ENCODE measurements at regions not wholly inside any gene's neighbourhood (a gene's known extent, or its start where the extent isn't known, plus 50 kb on each side); places are given as distances from the start of the nearest gene placed in this dataset.

DNA sequence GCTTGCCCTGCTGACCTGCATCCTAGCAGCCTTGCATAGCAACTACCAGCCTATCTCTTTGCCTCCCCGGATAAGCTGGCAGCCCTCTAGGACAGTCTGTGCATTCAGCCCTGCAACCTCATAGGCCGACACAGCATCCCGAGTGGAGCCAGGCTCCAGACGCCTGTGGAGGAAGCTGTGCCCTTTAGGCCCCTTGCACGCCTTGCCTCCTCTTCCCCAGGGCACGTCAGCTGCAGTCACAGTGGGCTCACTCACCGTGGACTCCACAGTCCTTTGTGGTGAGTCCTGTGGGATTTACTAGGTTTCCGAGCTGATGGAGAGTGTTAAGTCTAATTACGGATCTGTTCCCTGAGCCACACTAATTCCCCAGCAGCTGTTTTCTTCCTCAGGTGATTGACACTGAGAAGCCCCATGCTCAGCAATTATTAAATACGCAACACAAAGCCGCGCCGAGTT lies 540.0 kb downstream of the TCERG1L start:
- Histone ChIP-seq H3K4me3 (ENCODE audit: low read length) (no peak overlapping the region), H3K4me1 (ENCODE audit: control insufficient read depth, insufficient read depth, low read length) (no peaks in the 10 kb centered on the region), H3K27ac (ENCODE audit: low read length) (no peak overlapping the region), H3K27me3 (ENCODE audit: control insufficient read depth, insufficient read depth, low read length) (peaks cover 4% of the 10 kb centered on the region), H3K36me3 (ENCODE audit: control insufficient read depth, insufficient read depth, low read length) (no peaks in the 10 kb centered on the region), H3K9me3 (ENCODE audit: control insufficient read depth, low read depth, low read length) (peaks cover 9% of the 10 kb centered on the region)
- WGBS (ENCODE audit: insufficient coverage, low lambda C conversion rate) = no CpG with 5 or more reads among the region's 13 CpGs
- DNase-seq = no peak

DNA sequence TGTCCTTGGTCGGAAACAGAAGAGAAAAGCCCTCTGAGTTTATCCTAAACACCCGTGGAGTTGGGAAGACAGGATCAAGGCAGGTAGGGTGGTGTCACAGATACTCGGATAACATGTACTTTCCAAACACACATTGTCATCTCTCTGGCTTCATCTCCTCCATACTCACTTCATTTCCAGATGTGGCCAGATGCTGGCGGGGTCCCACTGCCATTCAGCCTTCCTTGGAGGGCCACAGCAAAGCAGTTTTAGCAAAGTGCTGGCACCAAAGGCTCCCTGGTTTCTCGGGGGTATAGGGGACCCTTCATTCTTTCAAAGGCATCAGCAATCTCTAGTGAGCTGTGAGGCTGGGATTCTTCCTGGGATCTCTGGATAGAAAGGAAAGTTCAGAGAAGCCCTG lies 539.5 kb downstream of the TCERG1L start:
- Histone ChIP-seq H3K27ac (ENCODE audit: low read length) (no peak overlapping the region), H3K4me3 (ENCODE audit: low read length) (no peak overlapping the region), H3K4me1 (ENCODE audit: control insufficient read depth, insufficient read depth, low read length) (no peaks in the 10 kb centered on the region), H3K27me3 (ENCODE audit: control insufficient read depth, insufficient read depth, low read length) (peaks cover 4% of the 10 kb centered on the region), H3K9me3 (ENCODE audit: control insufficient read depth, low read depth, low read length) (peaks cover 7% of the 10 kb centered on the region), H3K36me3 (ENCODE audit: control insufficient read depth, insufficient read depth, low read length) (no peaks in the 10 kb centered on the region)
- DNase-seq = no peak
- WGBS (ENCODE audit: insufficient coverage, low lambda C conversion rate) = 63% methylated on average over 2 of the region's 5 CpGs

DNA sequence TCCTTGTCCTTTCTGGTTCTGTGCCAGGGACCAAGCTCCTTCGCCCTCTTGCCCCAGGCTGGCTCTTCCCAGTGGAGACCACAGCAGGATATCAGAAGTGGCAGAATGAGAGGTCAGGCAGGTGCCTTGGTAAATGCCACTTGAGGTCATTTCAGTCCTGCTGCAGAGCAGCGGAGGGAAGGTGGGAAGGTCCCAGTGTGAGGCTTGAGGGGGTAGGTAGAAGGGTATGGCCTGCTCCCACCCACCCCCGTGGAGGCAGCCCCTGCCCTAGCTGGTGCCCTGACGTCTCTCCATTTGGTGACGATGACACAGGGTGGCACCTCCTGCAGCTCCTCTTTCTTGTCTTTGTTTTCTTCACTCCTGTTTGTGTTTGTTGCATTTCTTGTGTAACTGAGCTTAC lies 538.8 kb downstream of the TCERG1L start:
- Histone ChIP-seq H3K27ac (ENCODE audit: low read length) (no peak overlapping the region), H3K36me3 (ENCODE audit: control insufficient read depth, insufficient read depth, low read length) (no peaks in the 10 kb centered on the region), H3K4me3 (ENCODE audit: low read length) (no peak overlapping the region), H3K4me1 (ENCODE audit: control insufficient read depth, insufficient read depth, low read length) (no peaks in the 10 kb centered on the region), H3K27me3 (ENCODE audit: control insufficient read depth, insufficient read depth, low read length) (peaks cover 4% of the 10 kb centered on the region), H3K9me3 (ENCODE audit: control insufficient read depth, low read depth, low read length) (peaks cover 2% of the 10 kb centered on the region)
- no CpG with 5 or more reads among the region's 5 CpGs for WGBS (ENCODE audit: insufficient coverage, low lambda C conversion rate)
- no peak for DNase-seq

DNA sequence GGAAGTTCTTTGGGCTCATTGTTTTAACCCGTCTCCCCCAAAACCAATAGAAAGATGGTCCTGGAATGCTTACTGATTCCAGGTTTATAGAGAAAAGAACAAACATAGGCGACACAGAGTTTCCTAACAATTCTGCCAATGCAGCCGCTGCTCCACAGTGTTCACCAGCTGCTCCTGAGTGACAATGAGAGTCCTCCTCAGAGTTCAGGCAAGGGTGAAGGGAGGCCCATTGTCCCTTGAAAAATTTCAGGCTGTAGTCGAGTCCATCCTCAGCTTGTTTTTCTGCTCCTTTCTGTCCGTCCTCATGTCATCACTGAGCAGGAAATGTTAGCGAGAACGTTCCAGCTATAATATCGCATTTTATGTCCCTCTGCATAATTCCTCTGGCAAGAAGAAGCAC lies 537.6 kb downstream of the TCERG1L start:
- WGBS (ENCODE audit: insufficient coverage, low lambda C conversion rate) = 75% methylated on average over 4 of the region's 8 CpGs
- Histone ChIP-seq H3K4me1 (ENCODE audit: control insufficient read depth, insufficient read depth, low read length) (no peaks in the 10 kb centered on the region), H3K36me3 (ENCODE audit: control insufficient read depth, insufficient read depth, low read length) (no peaks in the 10 kb centered on the region), H3K27me3 (ENCODE audit: control insufficient read depth, insufficient read depth, low read length) (peaks cover 4% of the 10 kb centered on the region), H3K4me3 (ENCODE audit: low read length) (no peak overlapping the region), H3K27ac (ENCODE audit: low read length) (no peak overlapping the region), H3K9me3 (ENCODE audit: control insufficient read depth, low read depth, low read length) (peaks cover 2% of the 10 kb centered on the region)
- no peak for DNase-seq

DNA sequence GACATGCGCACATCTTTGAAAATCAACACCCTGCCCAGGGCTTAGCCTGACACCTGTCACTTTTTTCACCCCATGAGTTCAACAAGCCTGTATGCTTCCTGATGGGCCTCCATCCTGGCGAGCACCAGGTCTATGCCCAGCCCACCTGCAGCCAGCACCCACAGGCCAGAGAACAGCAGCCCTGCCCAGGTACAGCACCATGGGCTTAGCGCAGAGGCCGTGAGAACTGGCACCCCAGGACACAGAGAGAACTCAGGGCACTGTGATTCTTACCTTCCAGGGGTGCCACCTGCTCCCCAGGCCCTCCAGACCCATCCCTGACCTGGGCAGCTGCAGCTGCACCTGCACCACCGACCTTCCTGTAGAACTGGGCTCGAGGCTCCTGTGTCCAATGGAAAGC lies 536.6 kb downstream of the TCERG1L start:
- no peaks in the 10 kb centered on the region for H3K4me1 ChIP-seq (ENCODE audit: control insufficient read depth, insufficient read depth, low read length)
- H3K36me3 ChIP-seq (ENCODE audit: control insufficient read depth, insufficient read depth, low read length) = no peaks in the 10 kb centered on the region
- no peak for DNase-seq
- H3K27me3 ChIP-seq (ENCODE audit: control insufficient read depth, insufficient read depth, low read length) = peaks cover 4% of the 10 kb centered on the region
- no peak overlapping the region for H3K4me3 ChIP-seq (ENCODE audit: low read length)
- WGBS (ENCODE audit: insufficient coverage, low lambda C conversion rate) = no CpG with 5 or more reads among the region's 6 CpGs
- peaks cover 2% of the 10 kb centered on the region for H3K9me3 ChIP-seq (ENCODE audit: control insufficient read depth, low read depth, low read length)
- no peak overlapping the region for H3K27ac ChIP-seq (ENCODE audit: low read length)

DNA sequence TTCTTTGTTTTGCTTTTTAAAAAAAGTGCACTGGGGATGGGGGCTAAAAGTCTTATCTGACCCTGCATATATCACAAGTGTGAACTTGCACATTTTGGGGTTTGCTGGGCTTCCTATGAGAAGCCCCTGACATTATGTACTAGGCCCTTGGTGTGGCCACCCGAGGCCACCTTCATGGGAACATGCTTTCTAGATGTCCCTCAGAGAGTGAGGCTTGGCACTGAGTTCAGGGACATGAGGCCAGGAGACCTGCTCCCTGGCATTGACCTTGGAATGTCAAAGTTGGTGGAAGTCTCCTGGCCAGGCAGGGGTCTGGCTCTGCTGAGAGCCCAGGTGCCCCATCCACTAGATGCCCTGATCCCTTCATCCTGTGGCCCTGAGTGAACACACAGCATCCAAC lies 536.2 kb downstream of the TCERG1L start:
- no peak overlapping the region for H3K27ac ChIP-seq (ENCODE audit: low read length)
- no peaks in the 10 kb centered on the region for H3K9me3 ChIP-seq (ENCODE audit: control insufficient read depth, low read depth, low read length)
- no peak overlapping the region for H3K4me3 ChIP-seq (ENCODE audit: low read length)
- WGBS (ENCODE audit: insufficient coverage, low lambda C conversion rate) = no CpG with 5 or more reads among the region's 1 CpG
- H3K36me3 ChIP-seq (ENCODE audit: control insufficient read depth, insufficient read depth, low read length) = no peaks in the 10 kb centered on the region
- DNase-seq = no peak
- no peaks in the 10 kb centered on the region for H3K4me1 ChIP-seq (ENCODE audit: control insufficient read depth, insufficient read depth, low read length)
- H3K27me3 ChIP-seq (ENCODE audit: control insufficient read depth, insufficient read depth, low read length) = peaks cover 4% of the 10 kb centered on the region

DNA sequence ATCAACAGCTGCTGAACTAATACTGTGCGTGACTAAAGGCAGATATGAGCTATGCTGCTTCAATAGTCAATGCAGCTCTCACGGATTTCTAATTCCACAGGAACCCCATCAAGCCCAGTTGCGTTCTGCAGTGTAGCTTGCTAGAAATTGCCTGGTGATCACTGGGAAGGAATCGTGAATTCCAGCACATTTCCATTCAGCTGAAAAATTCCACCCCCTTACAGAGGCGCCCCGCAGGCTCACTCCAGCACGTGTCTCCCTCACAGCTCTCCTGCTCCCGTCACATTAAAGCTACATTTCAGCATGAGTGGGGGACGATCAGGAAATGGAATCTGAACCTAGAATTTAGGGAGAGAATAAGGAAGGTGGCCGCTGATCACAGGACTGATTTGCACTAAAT lies 534.8 kb downstream of the TCERG1L start:
- Histone ChIP-seq H3K4me1 (ENCODE audit: control insufficient read depth, insufficient read depth, low read length) (no peaks in the 10 kb centered on the region), H3K27me3 (ENCODE audit: control insufficient read depth, insufficient read depth, low read length) (peaks cover 4% of the 10 kb centered on the region), H3K27ac (ENCODE audit: low read length) (no peak overlapping the region), H3K36me3 (ENCODE audit: control insufficient read depth, insufficient read depth, low read length) (no peaks in the 10 kb centered on the region), H3K4me3 (ENCODE audit: low read length) (no peak overlapping the region), H3K9me3 (ENCODE audit: control insufficient read depth, low read depth, low read length) (no peaks in the 10 kb centered on the region)
- 100% methylated on average over 1 of the region's 10 CpGs for WGBS (ENCODE audit: insufficient coverage, low lambda C conversion rate)
- DNase-seq = no peak

DNA sequence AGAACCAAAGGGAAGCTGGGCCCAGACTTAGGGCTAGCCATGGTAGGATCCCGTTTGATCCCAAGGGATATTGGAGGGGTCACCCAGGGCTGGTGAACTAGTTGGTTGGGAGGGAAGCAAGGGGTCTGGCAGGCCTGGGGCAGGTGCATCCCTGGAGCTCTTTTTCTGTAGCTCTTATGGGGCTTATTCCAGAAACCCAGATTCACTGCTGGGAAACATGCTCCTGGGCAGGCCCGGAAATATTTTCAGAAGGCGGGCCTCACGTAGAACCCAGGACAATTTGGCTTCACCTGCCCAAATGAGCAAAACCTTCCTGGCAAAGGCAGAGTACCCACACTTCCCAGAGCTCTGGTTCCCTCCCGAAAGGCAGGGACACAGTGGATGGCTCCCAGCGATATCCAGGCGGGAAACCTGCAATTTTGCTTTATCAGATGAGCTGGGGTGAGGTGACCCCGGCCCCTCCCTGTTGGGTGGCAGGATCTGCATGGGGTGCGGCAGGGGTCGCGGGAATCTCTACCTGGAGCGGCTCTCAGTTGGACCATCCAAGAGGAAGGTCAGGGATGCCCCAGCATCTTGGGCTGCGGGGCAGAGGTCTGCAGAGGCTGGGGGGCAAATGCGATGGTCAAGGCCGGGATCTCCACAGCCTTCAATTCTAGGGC lies 533.9 kb downstream of the TCERG1L start:
- no CpG with 5 or more reads among the region's 15 CpGs for WGBS (ENCODE audit: insufficient coverage, low lambda C conversion rate)
- H3K4me1 ChIP-seq (ENCODE audit: control insufficient read depth, insufficient read depth, low read length) = no peaks in the 10 kb centered on the region
- DNase-seq = no peak
- no peak overlapping the region for H3K4me3 ChIP-seq (ENCODE audit: low read length)
- no peak overlapping the region for H3K27ac ChIP-seq (ENCODE audit: low read length)
- H3K27me3 ChIP-seq (ENCODE audit: control insufficient read depth, insufficient read depth, low read length) = peaks cover 4% of the 10 kb centered on the region
- no peaks in the 10 kb centered on the region for H3K36me3 ChIP-seq (ENCODE audit: control insufficient read depth, insufficient read depth, low read length)
- no peaks in the 10 kb centered on the region for H3K9me3 ChIP-seq (ENCODE audit: control insufficient read depth, low read depth, low read length)

DNA sequence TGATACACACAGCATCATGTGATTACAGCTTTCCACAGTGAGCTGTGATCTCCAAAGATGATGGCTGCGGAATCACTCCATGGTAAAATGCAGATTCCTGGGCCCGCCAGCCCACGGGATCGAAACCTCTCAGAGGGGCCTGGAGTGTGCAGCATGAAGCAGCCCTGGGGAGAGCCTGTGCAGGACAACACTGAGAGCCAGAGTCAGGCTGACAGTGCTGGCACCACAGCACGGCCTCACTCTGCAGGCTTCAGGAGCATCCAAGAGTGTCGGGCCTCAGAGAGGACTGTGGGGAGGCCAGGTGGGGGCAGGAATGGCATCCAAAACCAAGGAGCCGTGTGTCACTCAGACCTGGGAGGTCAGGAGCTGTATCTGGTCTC lies 533.4 kb downstream of the TCERG1L start:
- H3K27me3 ChIP-seq (ENCODE audit: control insufficient read depth, insufficient read depth, low read length) = peaks cover 4% of the 10 kb centered on the region
- no peaks in the 10 kb centered on the region for H3K9me3 ChIP-seq (ENCODE audit: control insufficient read depth, low read depth, low read length)
- H3K27ac ChIP-seq (ENCODE audit: low read length) = no peak overlapping the region
- H3K4me3 ChIP-seq (ENCODE audit: low read length) = no peak overlapping the region
- no peak for DNase-seq
- H3K36me3 ChIP-seq (ENCODE audit: control insufficient read depth, insufficient read depth, low read length) = no peaks in the 10 kb centered on the region
- no peaks in the 10 kb centered on the region for H3K4me1 ChIP-seq (ENCODE audit: control insufficient read depth, insufficient read depth, low read length)
- no CpG with 5 or more reads among the region's 7 CpGs for WGBS (ENCODE audit: insufficient coverage, low lambda C conversion rate)

DNA sequence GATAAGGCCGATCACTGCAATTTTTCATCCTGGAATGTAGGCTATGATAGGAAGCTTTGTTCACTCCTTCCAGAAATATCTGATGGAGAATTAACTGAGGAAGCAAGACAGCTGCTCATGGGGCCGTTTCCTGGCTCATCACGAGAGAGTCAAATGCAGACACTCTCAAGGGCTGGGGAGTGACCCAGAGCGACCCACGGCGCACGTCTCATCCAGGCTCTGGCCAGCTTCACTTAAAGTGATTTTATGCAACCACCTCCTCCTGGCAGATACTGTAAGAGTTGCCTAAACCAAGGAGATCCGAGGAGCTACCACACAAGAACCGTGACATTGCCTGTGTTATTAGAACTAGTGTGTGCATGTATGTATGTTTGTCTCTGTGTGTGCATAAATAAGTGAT lies 530.8 kb downstream of the TCERG1L start:
- Histone ChIP-seq H3K4me1 (ENCODE audit: control insufficient read depth, insufficient read depth, low read length) (no peaks in the 10 kb centered on the region), H3K36me3 (ENCODE audit: control insufficient read depth, insufficient read depth, low read length) (no peaks in the 10 kb centered on the region), H3K27me3 (ENCODE audit: control insufficient read depth, insufficient read depth, low read length) (no peaks in the 10 kb centered on the region), H3K27ac (ENCODE audit: low read length) (no peak overlapping the region), H3K9me3 (ENCODE audit: control insufficient read depth, low read depth, low read length) (no peaks in the 10 kb centered on the region), H3K4me3 (ENCODE audit: low read length) (no peak overlapping the region)
- no CpG with 5 or more reads among the region's 9 CpGs for WGBS (ENCODE audit: insufficient coverage, low lambda C conversion rate)
- no peak for DNase-seq

DNA sequence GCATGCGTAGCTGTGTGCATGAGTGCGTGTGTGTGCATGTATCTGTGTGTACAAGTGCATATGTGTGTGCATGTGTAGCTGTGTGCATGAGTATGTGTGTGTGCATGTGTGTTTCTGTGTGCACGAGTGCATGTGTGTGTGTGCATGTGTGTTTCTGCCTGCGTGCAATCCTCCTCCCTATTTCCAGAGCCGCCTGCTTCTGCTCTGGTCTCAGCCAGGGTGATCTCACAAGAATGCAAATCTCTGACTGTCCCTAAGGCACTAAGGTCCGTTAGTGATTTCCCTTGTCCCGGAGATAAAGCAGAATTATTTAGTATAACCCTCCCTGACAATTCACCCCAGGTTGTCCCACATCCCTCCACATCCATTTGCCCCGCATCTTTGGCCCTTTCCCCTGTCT lies 530.3 kb downstream of the TCERG1L start:
- WGBS (ENCODE audit: insufficient coverage, low lambda C conversion rate) = 60% methylated on average over 1 of the region's 8 CpGs
- Histone ChIP-seq H3K4me3 (ENCODE audit: low read length) (no peak overlapping the region), H3K4me1 (ENCODE audit: control insufficient read depth, insufficient read depth, low read length) (no peaks in the 10 kb centered on the region), H3K36me3 (ENCODE audit: control insufficient read depth, insufficient read depth, low read length) (no peaks in the 10 kb centered on the region), H3K9me3 (ENCODE audit: control insufficient read depth, low read depth, low read length) (no peaks in the 10 kb centered on the region), H3K27ac (ENCODE audit: low read length) (no peak overlapping the region), H3K27me3 (ENCODE audit: control insufficient read depth, insufficient read depth, low read length) (no peaks in the 10 kb centered on the region)
- DNase-seq = no peak
